H9 (cell line): ENCODE measurements at regions not wholly inside any gene's neighbourhood (a gene's known extent, or its start where the extent isn't known, plus 50 kb on each side); places are given as distances from the start of the nearest gene placed in this dataset.

Source experiments
- DNase-seq: peaks from one replicate; pipeline ENCODE4 v3.0.0-alpha.2; 2017
- H2AFZ ChIP-seq: one replicate; pipeline ENCODE4 v1.6.1; 2013; ENCODE audit warnings: mild to moderate bottlenecking, low read length, control low read depth, moderate library complexity
- H2AK5ac ChIP-seq: 2 replicates; pipeline ENCODE4 v1.6.1; 2013; ENCODE audit warnings: low read length, control low read depth, mixed read lengths; ENCODE audit not compliant: insufficient read length
- H2BK120ac ChIP-seq: one replicate; pipeline ENCODE4 v1.6.1; 2013; ENCODE audit warnings: low read depth, mild to moderate bottlenecking, low read length, control low read depth, inconsistent platforms; ENCODE audit not compliant: poor library complexity, severe bottlenecking
- H2BK12ac ChIP-seq: 2 replicates; pipeline ENCODE4 v1.6.1; 2013; ENCODE audit warnings: low read length, control low read depth, mixed read lengths, low read depth; ENCODE audit not compliant: insufficient read length
- H2BK15ac ChIP-seq: 2 replicates; pipeline ENCODE4 v1.6.1; 2013; ENCODE audit warnings: low read depth, low read length, control low read depth
- H2BK20ac ChIP-seq: one replicate; pipeline ENCODE4 v1.6.1; 2013; ENCODE audit warnings: low read depth, mild to moderate bottlenecking, low read length, control low read depth, inconsistent platforms; ENCODE audit not compliant: poor library complexity, severe bottlenecking
- H2BK5ac ChIP-seq: 2 replicates; pipeline ENCODE4 v1.6.1; 2013; ENCODE audit warnings: low read length, control low read depth, mixed read lengths; ENCODE audit not compliant: insufficient read length
- H3K14ac ChIP-seq: 2 replicates; pipeline ENCODE4 v1.6.1; 2013; ENCODE audit warnings: low read length, control low read depth; ENCODE audit not compliant: insufficient read depth
- H3K18ac ChIP-seq: 2 replicates; pipeline ENCODE4 v1.6.1; 2013; ENCODE audit warnings: low read depth, mild to moderate bottlenecking, mixed read lengths, low read length, control low read depth; ENCODE audit not compliant: insufficient read length
- H3K23ac ChIP-seq: 2 replicates; pipeline ENCODE4 v1.6.1; 2013; ENCODE audit warnings: low read length, control low read depth, mixed read lengths, low read depth; ENCODE audit not compliant: insufficient read length
- H3K23me2 ChIP-seq: 2 replicates; pipeline ENCODE4 v1.6.1; 2013; ENCODE audit warnings: low read depth, mild to moderate bottlenecking, mixed read lengths, low read length, control low read depth; ENCODE audit not compliant: insufficient read length, poor library complexity, severe bottlenecking
- H3K27ac ChIP-seq: 2 replicates; pipeline ENCODE4 v1.5.1; 2013; ENCODE audit warnings: low read length, control low read depth, mixed read lengths, low read depth; ENCODE audit not compliant: insufficient read length
- H3K27me3 ChIP-seq: 2 replicates; pipeline ENCODE4 v1.6.1; 2013; ENCODE audit warnings: low read length, control low read depth, inconsistent platforms; ENCODE audit not compliant: insufficient read depth
- H3K4ac ChIP-seq: 2 replicates; pipeline ENCODE4 v1.6.1; 2013; ENCODE audit warnings: low read depth, mild to moderate bottlenecking, control low read depth, inconsistent platforms, low read length, moderate library complexity
- H3K4me1 ChIP-seq: 2 replicates; pipeline ENCODE4 v1.6.1; 2013; ENCODE audit warnings: low read length, control low read depth, inconsistent platforms; ENCODE audit not compliant: insufficient read depth
- H3K4me2 ChIP-seq: 2 replicates; pipeline ENCODE4 v1.6.1; 2013; ENCODE audit warnings: low read length, control low read depth, mixed read lengths; ENCODE audit not compliant: insufficient read length, insufficient read depth
- H3K56ac ChIP-seq: 2 replicates; pipeline ENCODE4 v1.6.1; 2013; ENCODE audit warnings: low read depth, mild to moderate bottlenecking, mixed read lengths, low read length, control low read depth; ENCODE audit not compliant: insufficient read length
- H3K79me1 ChIP-seq: 2 replicates; pipeline ENCODE4 v1.6.1; 2013; ENCODE audit warnings: low read depth, mild to moderate bottlenecking, moderate library complexity, low read length, control low read depth, inconsistent platforms; ENCODE audit not compliant: insufficient read depth, poor library complexity, severe bottlenecking
- H3K79me2 ChIP-seq: 2 replicates; pipeline ENCODE4 v1.6.1; 2013; ENCODE audit warnings: low read length, control low read depth, inconsistent platforms; ENCODE audit not compliant: insufficient read depth
- H3K9ac ChIP-seq: 2 replicates; pipeline ENCODE4 v1.6.1; 2013; ENCODE audit warnings: low read length, control low read depth, mixed read lengths; ENCODE audit not compliant: insufficient read length; ENCODE audit errors: extremely low read depth
- H3K9me3 ChIP-seq: one replicate; pipeline ENCODE4 v1.6.1; 2013; ENCODE audit warnings: low read depth, low read length, inconsistent platforms; ENCODE audit not compliant: control insufficient read depth
- H3T11ph ChIP-seq: one replicate; pipeline ENCODE4 v1.6.1; 2013; ENCODE audit warnings: mild to moderate bottlenecking, low read length, control low read depth, inconsistent platforms
- H4K20me1 ChIP-seq: one replicate; pipeline ENCODE4 v1.6.1; 2013; ENCODE audit not compliant: control insufficient read depth, insufficient read length, insufficient read depth
- H4K5ac ChIP-seq: 2 replicates; pipeline ENCODE4 v1.6.1; 2013; ENCODE audit warnings: low read depth, mild to moderate bottlenecking, mixed read lengths, low read length, control low read depth; ENCODE audit not compliant: insufficient read length
- H4K8ac ChIP-seq: replicated peaks from 2 replicates; pipeline ENCODE4 v1.6.1; 2013; ENCODE audit warnings: low read length, control low read depth, mixed read lengths, low read depth; ENCODE audit not compliant: insufficient read length
- H4K91ac ChIP-seq: 2 replicates; pipeline ENCODE4 v1.6.1; 2013; ENCODE audit warnings: low read depth, mild to moderate bottlenecking, moderate library complexity, mixed read lengths, low read length, control low read depth; ENCODE audit not compliant: insufficient read length
- H3K27ac Mint-ChIP-seq, 3 experiments: 2 replicates in 2 of 3; 3 replicates in 1 of 3; pipeline ENCODE4 v1.8.0; 2020 to 2021; ENCODE audit warnings: mixed read lengths in 3 of 3, mild to moderate bottlenecking in 1 of 3, moderate library complexity in 1 of 3
- H3K27me3 Mint-ChIP-seq: 2 replicates; pipeline ENCODE4 v1.8.0; 2021; ENCODE audit warnings: low read depth, mild to moderate bottlenecking, moderate library complexity, mixed read lengths
- H3K36me3 Mint-ChIP-seq, 3 experiments: 2 replicates in 2 of 3; 3 replicates in 1 of 3; pipeline ENCODE4 v1.8.0; 2020 to 2021; ENCODE audit warnings: low read depth in 3 of 3, mixed read lengths in 3 of 3; ENCODE audit not compliant: insufficient read depth in 1 of 3
- H3K4me1 Mint-ChIP-seq, 2 experiments: 2 replicates each; pipeline ENCODE4 v1.8.0; 2020; ENCODE audit warnings: mixed read lengths in 2 of 2
- H3K4me3 Mint-ChIP-seq, 2 experiments: 2 replicates in 1 of 2; 3 replicates in 1 of 2; pipeline ENCODE4 v1.8.0; 2020 to 2021; ENCODE audit warnings: mild to moderate bottlenecking in 2 of 2, mixed read lengths in 2 of 2, moderate library complexity in 1 of 2
- H3K9me3 Mint-ChIP-seq, 2 experiments: 2 replicates in 1 of 2; 3 replicates in 1 of 2; pipeline ENCODE4 v1.8.0; 2020; ENCODE audit warnings: mild to moderate bottlenecking in 2 of 2, mixed read lengths in 2 of 2, moderate library complexity in 1 of 2
- TF ChIP-seq, protein P1 (sequence below): fragments of 200-600 bp; sonication (generic); conservative IDR thresholded peaks from 3 replicates; pipeline ENCODE4 v1.8.0; 2021; ENCODE audit warnings: antibody characterized with exemption, mild to moderate bottlenecking

GRCh38 chr11:26063915-26064314 lies 268.0 kb upstream of the ANO3 start:
- Mint-ChIP-seq H3K27ac (no peak overlapping the region), H3K9me3 (no peaks in the 10 kb centered on the region; a peak in 1 of 5 replicates), H3K36me3 (no peaks in the 10 kb centered on the region), H3K4me1 (0 out of 4 replicates have a peak, but pooled peaks cover 0 to 3% of the 10 kb centered on the region in 2 experiments), H3K27me3 (no peaks in the 10 kb centered on the region), H3K4me3 (no peak overlapping the region)
- no peak overlapping the region for H3T11ph ChIP-seq
- no peak overlapping the region for H2BK20ac ChIP-seq
- no peak overlapping the region for H2BK12ac ChIP-seq
- no peak overlapping the region for H2BK15ac ChIP-seq
- no peaks in the 10 kb centered on the region for H3K27me3 ChIP-seq
- no peaks in the 10 kb centered on the region for H4K20me1 ChIP-seq
- no peak overlapping the region for H2AFZ ChIP-seq
- no peaks in the 10 kb centered on the region for H3K79me2 ChIP-seq
- no peaks in the 10 kb centered on the region for H3K23me2 ChIP-seq
- no peaks in the 10 kb centered on the region; the same call in 1 of the 2 replicates for H3K4me1 ChIP-seq
- H3K18ac ChIP-seq, result no peak overlapping the region
- no peak overlapping the region for H2BK120ac ChIP-seq
- TF ChIP-seq, protein P1, sequence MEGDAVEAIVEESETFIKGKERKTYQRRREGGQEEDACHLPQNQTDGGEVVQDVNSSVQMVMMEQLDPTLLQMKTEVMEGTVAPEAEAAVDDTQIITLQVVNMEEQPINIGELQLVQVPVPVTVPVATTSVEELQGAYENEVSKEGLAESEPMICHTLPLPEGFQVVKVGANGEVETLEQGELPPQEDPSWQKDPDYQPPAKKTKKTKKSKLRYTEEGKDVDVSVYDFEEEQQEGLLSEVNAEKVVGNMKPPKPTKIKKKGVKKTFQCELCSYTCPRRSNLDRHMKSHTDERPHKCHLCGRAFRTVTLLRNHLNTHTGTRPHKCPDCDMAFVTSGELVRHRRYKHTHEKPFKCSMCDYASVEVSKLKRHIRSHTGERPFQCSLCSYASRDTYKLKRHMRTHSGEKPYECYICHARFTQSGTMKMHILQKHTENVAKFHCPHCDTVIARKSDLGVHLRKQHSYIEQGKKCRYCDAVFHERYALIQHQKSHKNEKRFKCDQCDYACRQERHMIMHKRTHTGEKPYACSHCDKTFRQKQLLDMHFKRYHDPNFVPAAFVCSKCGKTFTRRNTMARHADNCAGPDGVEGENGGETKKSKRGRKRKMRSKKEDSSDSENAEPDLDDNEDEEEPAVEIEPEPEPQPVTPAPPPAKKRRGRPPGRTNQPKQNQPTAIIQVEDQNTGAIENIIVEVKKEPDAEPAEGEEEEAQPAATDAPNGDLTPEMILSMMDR, result no peak
- H3K23ac ChIP-seq, result no peak overlapping the region
- H3K79me1 ChIP-seq, result no peaks in the 10 kb centered on the region
- no peak overlapping the region for H3K14ac ChIP-seq
- H4K91ac ChIP-seq, result no peak overlapping the region
- H3K27ac ChIP-seq, result no peak overlapping the region
- H3K9me3 ChIP-seq, result no peaks in the 10 kb centered on the region
- H2BK5ac ChIP-seq, result no peak overlapping the region
- no peak overlapping the region for H3K9ac ChIP-seq
- H4K8ac ChIP-seq, result no peak overlapping the region
- no peak overlapping the region for H3K4me2 ChIP-seq
- no peak overlapping the region for H4K5ac ChIP-seq
- DNase-seq, result no peak
- H3K4ac ChIP-seq, result no peak overlapping the region
- H2AK5ac ChIP-seq, result no peak overlapping the region
- H3K56ac ChIP-seq, result no peak overlapping the region
